GM23338 (cell line): ENCODE measurements at regions not wholly inside any gene's neighbourhood (a gene's known extent, or its start where the extent isn't known, plus 50 kb on each side); places are given as distances from the start of the nearest gene placed in this dataset.

Experiments used
- CREB1 ChIP-seq: fragments of 250-450 bp; sonication (Bioruptor Pico); IDR thresholded peaks from 2 replicates; pipeline ENCODE4 v1.5.0; 2020; ENCODE audit warnings: low read depth, mild to moderate bottlenecking, moderate library complexity
- EZH2 ChIP-seq: fragments of 200-600 bp; sonication (generic); IDR thresholded peaks from one replicate; pipeline ENCODE4 v1.8.0; 2017; ENCODE audit warnings: antibody characterized with exemption, mild to moderate bottlenecking, low read depth; ENCODE audit not compliant: unreplicated experiment
- EZH2phosphoT487 ChIP-seq: fragments of 200-600 bp; sonication (generic); IDR thresholded peaks from one replicate; pipeline ENCODE4 v1.8.1; 2018; ENCODE audit warnings: antibody characterized with exemption; ENCODE audit not compliant: unreplicated experiment
- JUNB ChIP-seq: IDR thresholded peaks from one replicate; pipeline ENCODE4 v1.6.1; 2016; ENCODE audit warnings: antibody characterized with exemption; ENCODE audit not compliant: unreplicated experiment
- NANOG ChIP-seq: IDR thresholded peaks from 2 replicates; pipeline ENCODE4 v1.6.1; 2016; ENCODE audit warnings: antibody characterized with exemption, borderline replicate concordance
- POLR2AphosphoS5 ChIP-seq: IDR thresholded peaks from 2 replicates; pipeline ENCODE4 v1.6.1; 2016; ENCODE audit warnings: antibody characterized with exemption, low read depth
- STAT1 ChIP-seq: IDR thresholded peaks from one replicate; pipeline ENCODE4 v1.6.1; 2016; ENCODE audit warnings: antibody characterized with exemption; ENCODE audit not compliant: unreplicated experiment
- TF ChIP-seq, protein P1 (sequence below), 2 experiments: fragments of 200-600 bp in 1 of 2; sonication (generic) in 1 of 2; conservative IDR thresholded peaks; 2 replicates each; pipeline versions ENCODE4 v1.5.1 to v1.6.1; 2016 to 2017; ENCODE audit warnings: antibody characterized with exemption in 2 of 2, low read depth in 2 of 2, mild to moderate bottlenecking in 2 of 2, moderate library complexity in 1 of 2
- TF ChIP-seq, protein P2 (sequence below): IDR thresholded peaks from one replicate; pipeline ENCODE4 v1.6.1; 2018; ENCODE audit warnings: antibody characterized with exemption; ENCODE audit not compliant: unreplicated experiment
- TF ChIP-seq, protein P3 (sequence below): IDR thresholded peaks from 2 replicates; pipeline ENCODE4 v1.6.1; 2016; ENCODE audit warnings: antibody characterized with exemption

DNA sequence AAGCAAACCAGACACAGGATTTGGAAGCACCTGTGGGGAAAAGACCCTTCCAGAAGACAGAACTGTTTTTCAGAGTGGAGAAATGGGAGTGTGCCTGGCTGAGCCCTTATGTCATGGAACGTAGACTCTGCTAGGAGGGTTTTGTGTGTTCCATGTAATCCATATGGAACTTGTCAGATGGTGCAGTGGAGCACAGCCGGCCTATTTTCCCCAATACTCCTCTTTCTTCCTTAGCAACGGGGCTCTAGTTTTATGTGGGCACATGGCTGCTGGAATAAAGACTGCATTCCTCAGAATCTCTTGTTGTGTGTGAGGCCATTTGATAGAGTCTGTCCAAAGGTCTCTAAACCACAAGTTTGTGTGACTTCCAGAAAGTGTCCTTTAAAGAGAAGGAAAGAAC, 284.0 kb downstream of the DRD1 start:
- TF ChIP-seq POLR2AphosphoS5 = no peak
- TF ChIP-seq, protein P1, sequence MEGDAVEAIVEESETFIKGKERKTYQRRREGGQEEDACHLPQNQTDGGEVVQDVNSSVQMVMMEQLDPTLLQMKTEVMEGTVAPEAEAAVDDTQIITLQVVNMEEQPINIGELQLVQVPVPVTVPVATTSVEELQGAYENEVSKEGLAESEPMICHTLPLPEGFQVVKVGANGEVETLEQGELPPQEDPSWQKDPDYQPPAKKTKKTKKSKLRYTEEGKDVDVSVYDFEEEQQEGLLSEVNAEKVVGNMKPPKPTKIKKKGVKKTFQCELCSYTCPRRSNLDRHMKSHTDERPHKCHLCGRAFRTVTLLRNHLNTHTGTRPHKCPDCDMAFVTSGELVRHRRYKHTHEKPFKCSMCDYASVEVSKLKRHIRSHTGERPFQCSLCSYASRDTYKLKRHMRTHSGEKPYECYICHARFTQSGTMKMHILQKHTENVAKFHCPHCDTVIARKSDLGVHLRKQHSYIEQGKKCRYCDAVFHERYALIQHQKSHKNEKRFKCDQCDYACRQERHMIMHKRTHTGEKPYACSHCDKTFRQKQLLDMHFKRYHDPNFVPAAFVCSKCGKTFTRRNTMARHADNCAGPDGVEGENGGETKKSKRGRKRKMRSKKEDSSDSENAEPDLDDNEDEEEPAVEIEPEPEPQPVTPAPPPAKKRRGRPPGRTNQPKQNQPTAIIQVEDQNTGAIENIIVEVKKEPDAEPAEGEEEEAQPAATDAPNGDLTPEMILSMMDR (conservative IDR thresholded peaks at IDR 0.05; ENCODE audit: low read depth in 2 of 2) = no peak
- no peak for TF ChIP-seq EZH2
- no peak for TF ChIP-seq JUNB
- no peak for TF ChIP-seq EZH2phosphoT487
- no peak for TF ChIP-seq NANOG
- TF ChIP-seq, protein P2, sequence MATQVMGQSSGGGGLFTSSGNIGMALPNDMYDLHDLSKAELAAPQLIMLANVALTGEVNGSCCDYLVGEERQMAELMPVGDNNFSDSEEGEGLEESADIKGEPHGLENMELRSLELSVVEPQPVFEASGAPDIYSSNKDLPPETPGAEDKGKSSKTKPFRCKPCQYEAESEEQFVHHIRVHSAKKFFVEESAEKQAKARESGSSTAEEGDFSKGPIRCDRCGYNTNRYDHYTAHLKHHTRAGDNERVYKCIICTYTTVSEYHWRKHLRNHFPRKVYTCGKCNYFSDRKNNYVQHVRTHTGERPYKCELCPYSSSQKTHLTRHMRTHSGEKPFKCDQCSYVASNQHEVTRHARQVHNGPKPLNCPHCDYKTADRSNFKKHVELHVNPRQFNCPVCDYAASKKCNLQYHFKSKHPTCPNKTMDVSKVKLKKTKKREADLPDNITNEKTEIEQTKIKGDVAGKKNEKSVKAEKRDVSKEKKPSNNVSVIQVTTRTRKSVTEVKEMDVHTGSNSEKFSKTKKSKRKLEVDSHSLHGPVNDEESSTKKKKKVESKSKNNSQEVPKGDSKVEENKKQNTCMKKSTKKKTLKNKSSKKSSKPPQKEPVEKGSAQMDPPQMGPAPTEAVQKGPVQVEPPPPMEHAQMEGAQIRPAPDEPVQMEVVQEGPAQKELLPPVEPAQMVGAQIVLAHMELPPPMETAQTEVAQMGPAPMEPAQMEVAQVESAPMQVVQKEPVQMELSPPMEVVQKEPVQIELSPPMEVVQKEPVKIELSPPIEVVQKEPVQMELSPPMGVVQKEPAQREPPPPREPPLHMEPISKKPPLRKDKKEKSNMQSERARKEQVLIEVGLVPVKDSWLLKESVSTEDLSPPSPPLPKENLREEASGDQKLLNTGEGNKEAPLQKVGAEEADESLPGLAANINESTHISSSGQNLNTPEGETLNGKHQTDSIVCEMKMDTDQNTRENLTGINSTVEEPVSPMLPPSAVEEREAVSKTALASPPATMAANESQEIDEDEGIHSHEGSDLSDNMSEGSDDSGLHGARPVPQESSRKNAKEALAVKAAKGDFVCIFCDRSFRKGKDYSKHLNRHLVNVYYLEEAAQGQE = no peak
- no peak for TF ChIP-seq CREB1
- TF ChIP-seq STAT1 = no peak
- TF ChIP-seq, protein P3, sequence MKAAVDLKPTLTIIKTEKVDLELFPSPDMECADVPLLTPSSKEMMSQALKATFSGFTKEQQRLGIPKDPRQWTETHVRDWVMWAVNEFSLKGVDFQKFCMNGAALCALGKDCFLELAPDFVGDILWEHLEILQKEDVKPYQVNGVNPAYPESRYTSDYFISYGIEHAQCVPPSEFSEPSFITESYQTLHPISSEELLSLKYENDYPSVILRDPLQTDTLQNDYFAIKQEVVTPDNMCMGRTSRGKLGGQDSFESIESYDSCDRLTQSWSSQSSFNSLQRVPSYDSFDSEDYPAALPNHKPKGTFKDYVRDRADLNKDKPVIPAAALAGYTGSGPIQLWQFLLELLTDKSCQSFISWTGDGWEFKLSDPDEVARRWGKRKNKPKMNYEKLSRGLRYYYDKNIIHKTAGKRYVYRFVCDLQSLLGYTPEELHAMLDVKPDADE = no peak
